ENCODE measurements at regions not wholly inside any gene's neighbourhood (a gene's known extent, or its start where the extent isn't known, plus 50 kb on each side); places are given as distances from the start of the nearest gene placed in this dataset.

- peak overlapping the region; percentile 85 for H3K27ac ChIP-seq (ENCODE audit: low read depth, low read length)
- peak overlapping the region; percentile 86 for H2AFZ ChIP-seq (ENCODE audit: low read length)
- DNase-seq (ENCODE audit: insufficient read length, low spot score, missing footprints) = peak; percentile 76
- peak overlapping the region; percentile 63 for H3K4me3 ChIP-seq (ENCODE audit: insufficient read depth, low read length)
- no peaks in the 10 kb centered on the region for H4K20me1 ChIP-seq (ENCODE audit: insufficient read depth, low read length)
- no peaks in the 10 kb centered on the region for H3K9me3 ChIP-seq (ENCODE audit: low read depth, low read length)
- H3K36me3 ChIP-seq (ENCODE audit: insufficient read depth, low read length) = no peaks in the 10 kb centered on the region
- TF ChIP-seq, protein P1, sequence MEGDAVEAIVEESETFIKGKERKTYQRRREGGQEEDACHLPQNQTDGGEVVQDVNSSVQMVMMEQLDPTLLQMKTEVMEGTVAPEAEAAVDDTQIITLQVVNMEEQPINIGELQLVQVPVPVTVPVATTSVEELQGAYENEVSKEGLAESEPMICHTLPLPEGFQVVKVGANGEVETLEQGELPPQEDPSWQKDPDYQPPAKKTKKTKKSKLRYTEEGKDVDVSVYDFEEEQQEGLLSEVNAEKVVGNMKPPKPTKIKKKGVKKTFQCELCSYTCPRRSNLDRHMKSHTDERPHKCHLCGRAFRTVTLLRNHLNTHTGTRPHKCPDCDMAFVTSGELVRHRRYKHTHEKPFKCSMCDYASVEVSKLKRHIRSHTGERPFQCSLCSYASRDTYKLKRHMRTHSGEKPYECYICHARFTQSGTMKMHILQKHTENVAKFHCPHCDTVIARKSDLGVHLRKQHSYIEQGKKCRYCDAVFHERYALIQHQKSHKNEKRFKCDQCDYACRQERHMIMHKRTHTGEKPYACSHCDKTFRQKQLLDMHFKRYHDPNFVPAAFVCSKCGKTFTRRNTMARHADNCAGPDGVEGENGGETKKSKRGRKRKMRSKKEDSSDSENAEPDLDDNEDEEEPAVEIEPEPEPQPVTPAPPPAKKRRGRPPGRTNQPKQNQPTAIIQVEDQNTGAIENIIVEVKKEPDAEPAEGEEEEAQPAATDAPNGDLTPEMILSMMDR (IDR thresholded peaks at IDR 0.05; ENCODE audit: extremely low read depth, low read depth, low read length) = no peak
- H3K27me3 ChIP-seq (ENCODE audit: insufficient read depth, low read length) = no peaks in the 10 kb centered on the region
- no peaks in the 10 kb centered on the region for H3K79me2 ChIP-seq (ENCODE audit: insufficient read depth, low read length)
- peak overlapping the region; percentile 78 for H3K4me2 ChIP-seq (ENCODE audit: insufficient read depth, low read length)
- peaks cover 38% of the 10 kb centered on the region for H3K4me1 ChIP-seq (ENCODE audit: insufficient read depth, low read length)
These were observed 154.0 kb upstream of the THBS1 start for GRCh38 chr15:39426552-39427532.

DNA sequence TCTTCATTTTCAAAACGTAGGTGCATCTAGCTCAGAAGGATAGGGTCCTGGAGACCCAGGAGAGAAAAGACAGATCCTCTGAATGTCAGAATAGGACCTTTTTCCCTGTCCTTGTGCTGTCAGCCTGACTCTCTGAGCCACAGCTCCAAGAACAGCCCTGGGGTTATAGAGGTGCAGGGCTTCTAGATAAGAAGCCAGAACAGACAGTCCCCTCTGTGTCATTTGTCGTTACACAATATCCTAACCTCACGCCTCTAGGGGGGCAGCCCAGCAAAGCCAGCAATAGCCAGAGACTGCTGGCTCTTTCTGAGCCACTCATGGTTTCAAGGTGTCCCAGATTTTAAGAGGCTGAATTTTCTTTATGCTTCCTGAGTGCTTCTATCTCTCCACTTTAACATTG is 153.2 kb upstream of the THBS1 start:
- peak overlapping the region; percentile 85 for H3K27ac ChIP-seq (ENCODE audit: low read depth, low read length)

DNA sequence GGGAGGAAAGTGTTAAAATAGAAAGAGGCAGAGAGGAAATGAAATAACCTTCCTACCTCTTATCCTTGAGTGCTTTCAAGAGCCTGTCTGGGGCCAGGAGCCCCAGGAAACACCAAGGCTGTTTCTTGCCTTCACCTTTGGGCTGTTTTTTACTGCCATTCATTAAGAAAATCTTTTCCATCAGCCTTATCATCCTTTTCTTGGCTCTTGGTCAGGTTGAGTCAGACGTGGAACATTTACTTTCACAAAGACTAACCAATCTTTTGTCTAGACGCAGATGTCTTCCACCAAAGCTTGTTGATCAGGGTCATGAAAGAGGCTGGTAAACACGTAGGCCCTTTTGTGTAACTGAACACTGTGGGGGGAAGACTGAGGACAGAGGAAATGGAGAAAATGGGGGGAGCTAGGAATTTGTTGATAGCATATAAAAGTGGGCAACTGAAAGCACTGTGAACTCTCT is 151.0 kb upstream of the THBS1 start:
- Histone ChIP-seq H3K27ac (ENCODE audit: low read depth, low read length) (peak overlapping the region; percentile 76), H3K36me3 (ENCODE audit: insufficient read depth, low read length) (no peaks in the 10 kb centered on the region), H3K79me2 (ENCODE audit: insufficient read depth, low read length) (no peaks in the 10 kb centered on the region)

More for the DNA sequence above, 153.2 kb upstream of the THBS1 start:
- no peaks in the 10 kb centered on the region for H3K27me3 ChIP-seq (ENCODE audit: insufficient read depth, low read length)
- peak overlapping the region; percentile 78 for H3K4me2 ChIP-seq (ENCODE audit: insufficient read depth, low read length)
- H4K20me1 ChIP-seq (ENCODE audit: insufficient read depth, low read length) = no peaks in the 10 kb centered on the region
- H3K4me1 ChIP-seq (ENCODE audit: insufficient read depth, low read length) = peaks cover 41% of the 10 kb centered on the region
- no peaks in the 10 kb centered on the region for H3K9me3 ChIP-seq (ENCODE audit: low read depth, low read length)
- TF ChIP-seq, protein P1 (IDR thresholded peaks at IDR 0.05; ENCODE audit: extremely low read depth, low read depth, low read length) = no peak
- H3K36me3 ChIP-seq (ENCODE audit: insufficient read depth, low read length) = no peaks in the 10 kb centered on the region
- H3K79me2 ChIP-seq (ENCODE audit: insufficient read depth, low read length) = no peaks in the 10 kb centered on the region
- no peak overlapping the region for H2AFZ ChIP-seq (ENCODE audit: low read length)
- H3K4me3 ChIP-seq (ENCODE audit: insufficient read depth, low read length) = no peak overlapping the region
- no peak for DNase-seq (ENCODE audit: insufficient read length, low spot score, missing footprints)

More for the DNA sequence above, 151.0 kb upstream of the THBS1 start:
- Histone ChIP-seq H4K20me1 (ENCODE audit: insufficient read depth, low read length) (no peaks in the 10 kb centered on the region), H3K4me2 (ENCODE audit: insufficient read depth, low read length) (peak overlapping the region; percentile 16), H3K4me1 (ENCODE audit: insufficient read depth, low read length) (peaks cover 48% of the 10 kb centered on the region), H3K9me3 (ENCODE audit: low read depth, low read length) (no peaks in the 10 kb centered on the region), H2AFZ (ENCODE audit: low read length) (no peak overlapping the region), H3K27me3 (ENCODE audit: insufficient read depth, low read length) (no peaks in the 10 kb centered on the region), H3K4me3 (ENCODE audit: insufficient read depth, low read length) (no peak overlapping the region)
- DNase-seq (ENCODE audit: insufficient read length, low spot score, missing footprints) = peak; percentile 70
- TF ChIP-seq, protein P1 (IDR thresholded peaks at IDR 0.05; ENCODE audit: extremely low read depth, low read depth, low read length) = no peak

All from osteoblast (primary cell).